Ascending aorta (tissue), 2 donors: ENCODE measurements at regions not wholly inside any gene's neighbourhood (a gene's known extent, or its start where the extent isn't known, plus 50 kb on each side); places are given as distances from the start of the nearest gene placed in this dataset.
"Not testable (repeated sequence)": the region's sequence is repeated elsewhere in the genome, so short reads cannot be mapped to it uniquely, and the experiment has no call there.

Experiments used
- DNase-seq, 2 donors: peaks; one replicate each; pipeline ENCODE4 v3.0.0-alpha.2; 2019; ENCODE audit warnings: low spot score in 2 of 2
- H3K27ac ChIP-seq, 2 donors: fragments of 200-600 bp; sonication (generic); one replicate each; pipeline ENCODE4 v1.5.1; 2016 to 2017; ENCODE audit warnings: mild to moderate bottlenecking in 1 of 2
- H3K27me3 ChIP-seq: fragments of 200-600 bp; sonication (generic); one replicate; pipeline ENCODE4 v1.5.1; 2017
- H3K36me3 ChIP-seq, 2 donors: fragments of 200-600 bp; sonication (generic); one replicate each; pipeline ENCODE4 v1.5.1; 2016
- H3K4me1 ChIP-seq, 2 donors: fragments of 200-600 bp; sonication (generic); one replicate each; pipeline ENCODE4 v1.5.1; 2016 to 2017; ENCODE audit warnings: mild to moderate bottlenecking in 1 of 2
- H3K4me3 ChIP-seq, 2 donors: fragments of 200-600 bp; sonication (generic); one replicate each; pipeline ENCODE4 v1.5.1; 2016 to 2017; ENCODE audit warnings: mild to moderate bottlenecking in 1 of 2
- H3K9me3 ChIP-seq, 2 donors: fragments of 200-600 bp; sonication (generic); one replicate each; pipeline ENCODE4 v1.5.1; 2016
- intact Hi-C: fragments of 100-400 bp; cut with DNase I; formaldehyde crosslinking; loops from one replicate; pipeline ENCODE4 v1.15.1; 2023
- TF ChIP-seq, protein P1 (sequence below), 3 experiments: fragments of 200-600 bp in 2 of 3; fragments of 450-650 bp in 1 of 3; sonication (generic) in 2 of 3; IDR thresholded peaks; one replicate each; pipeline ENCODE4 v1.5.1; 2016 to 2019; ENCODE audit warnings: antibody characterized with exemption in 3 of 3, mild to moderate bottlenecking in 1 of 3, moderate library complexity in 1 of 3

DNA sequence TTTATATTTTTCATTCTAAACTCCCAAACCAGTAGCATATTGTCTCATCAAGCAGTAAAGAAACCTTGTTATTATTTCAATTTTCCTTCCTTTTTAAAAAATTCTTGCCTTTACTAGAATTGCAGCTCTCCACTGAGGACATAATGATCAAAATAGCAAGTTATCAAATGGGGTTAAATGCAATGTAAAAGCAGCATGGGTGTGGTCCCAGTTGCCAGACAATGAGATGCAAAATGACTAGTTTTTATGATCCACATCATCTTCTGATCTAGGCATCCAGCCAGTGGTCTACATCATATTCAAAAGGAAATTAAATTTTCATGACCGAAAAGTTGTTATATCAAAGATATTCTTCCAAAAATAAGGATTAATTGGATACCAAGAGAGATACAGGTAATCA lies 427.9 kb upstream of the SMIM31 start:
- Histone ChIP-seq H3K4me1 (no peaks in the 10 kb centered on the region), H3K9me3 (no peaks in the 10 kb centered on the region), H3K4me3 (no peak overlapping the region), H3K27ac (no peak overlapping the region), H3K27me3 (no peaks in the 10 kb centered on the region), H3K36me3 (no peaks in the 10 kb centered on the region)
- TF ChIP-seq, protein P1, sequence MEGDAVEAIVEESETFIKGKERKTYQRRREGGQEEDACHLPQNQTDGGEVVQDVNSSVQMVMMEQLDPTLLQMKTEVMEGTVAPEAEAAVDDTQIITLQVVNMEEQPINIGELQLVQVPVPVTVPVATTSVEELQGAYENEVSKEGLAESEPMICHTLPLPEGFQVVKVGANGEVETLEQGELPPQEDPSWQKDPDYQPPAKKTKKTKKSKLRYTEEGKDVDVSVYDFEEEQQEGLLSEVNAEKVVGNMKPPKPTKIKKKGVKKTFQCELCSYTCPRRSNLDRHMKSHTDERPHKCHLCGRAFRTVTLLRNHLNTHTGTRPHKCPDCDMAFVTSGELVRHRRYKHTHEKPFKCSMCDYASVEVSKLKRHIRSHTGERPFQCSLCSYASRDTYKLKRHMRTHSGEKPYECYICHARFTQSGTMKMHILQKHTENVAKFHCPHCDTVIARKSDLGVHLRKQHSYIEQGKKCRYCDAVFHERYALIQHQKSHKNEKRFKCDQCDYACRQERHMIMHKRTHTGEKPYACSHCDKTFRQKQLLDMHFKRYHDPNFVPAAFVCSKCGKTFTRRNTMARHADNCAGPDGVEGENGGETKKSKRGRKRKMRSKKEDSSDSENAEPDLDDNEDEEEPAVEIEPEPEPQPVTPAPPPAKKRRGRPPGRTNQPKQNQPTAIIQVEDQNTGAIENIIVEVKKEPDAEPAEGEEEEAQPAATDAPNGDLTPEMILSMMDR (IDR thresholded peaks at IDR 0.05) = no peak
- no peak for DNase-seq
- intact Hi-C loops = no loop called here

DNA sequence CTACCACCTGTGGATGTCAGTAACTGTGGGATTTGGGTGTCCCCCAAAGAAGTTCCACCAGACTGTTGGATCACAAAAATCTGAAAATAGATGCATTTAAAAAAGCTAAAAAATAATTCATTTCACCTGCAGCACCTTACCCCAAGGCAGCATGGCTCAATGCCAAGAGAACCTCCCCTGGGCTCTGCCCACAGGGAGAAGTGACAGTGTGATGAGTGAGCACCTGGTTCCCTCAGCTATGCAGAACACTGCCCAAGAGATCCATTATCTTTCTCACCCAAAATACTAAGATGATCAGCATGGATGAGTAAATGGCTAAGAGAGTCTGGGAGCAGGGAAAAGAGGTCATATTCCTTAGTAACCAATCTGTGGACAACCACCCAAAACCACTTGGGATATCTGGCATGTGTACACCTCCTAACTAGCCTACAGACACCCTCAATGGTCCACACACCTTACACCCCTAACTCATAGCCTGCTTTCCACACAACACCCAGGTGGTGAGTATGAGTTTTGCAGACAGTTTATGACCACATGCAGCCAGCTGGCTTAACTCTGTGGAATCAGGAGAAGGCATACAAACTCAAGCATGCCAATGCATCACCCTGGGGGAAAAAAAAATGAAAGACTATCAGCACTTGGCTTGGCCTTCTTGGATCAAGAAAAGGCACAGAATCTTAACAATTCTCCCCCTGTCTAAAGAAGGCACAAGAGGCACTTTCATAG lies 416.5 kb upstream of the SMIM31 start:
- no peak for DNase-seq
- intact Hi-C loops = no loop called here
- Histone ChIP-seq H3K27me3 (no peaks in the 10 kb centered on the region), H3K9me3 (no peaks in the 10 kb centered on the region), H3K36me3 (no peaks in the 10 kb centered on the region), H3K4me3 (no peak overlapping the region), H3K27ac (no peak overlapping the region), H3K4me1 (no peaks in the 10 kb centered on the region)
- TF ChIP-seq, protein P1 (IDR thresholded peaks at IDR 0.05) = no peak

DNA sequence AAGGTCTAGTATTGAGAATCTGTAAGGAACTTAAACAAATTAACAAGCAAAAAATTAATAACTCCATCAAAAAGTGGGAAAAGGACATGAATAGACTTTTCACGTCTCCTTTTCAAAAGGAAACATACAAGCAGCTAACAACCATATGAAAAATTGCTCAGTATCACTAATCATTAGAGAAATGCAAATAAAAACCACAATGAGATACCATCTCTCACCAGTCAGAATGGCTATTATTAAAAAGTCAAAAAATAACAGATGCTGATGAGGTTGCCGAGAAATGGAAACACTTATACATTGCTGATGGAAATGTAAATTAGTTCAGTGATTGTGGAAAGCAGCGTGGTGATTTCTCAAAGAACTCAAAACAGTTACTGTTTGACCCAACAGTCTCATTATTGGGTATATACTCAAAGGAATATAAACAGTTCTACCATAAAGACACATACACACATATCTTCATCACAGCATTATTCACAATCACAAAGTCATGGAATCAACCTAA lies 410.4 kb upstream of the SMIM31 start:
- no peak for DNase-seq
- H3K9me3 ChIP-seq = no peaks in the 10 kb centered on the region
- H3K36me3 ChIP-seq = no peaks in the 10 kb centered on the region
- no peaks in the 10 kb centered on the region for H3K27me3 ChIP-seq
- H3K4me1 ChIP-seq = no peaks in the 10 kb centered on the region
- no peak overlapping the region for H3K4me3 ChIP-seq
- H3K27ac ChIP-seq = no peak overlapping the region
- intact Hi-C loops = no loop called here
- TF ChIP-seq, protein P1 (IDR thresholded peaks at IDR 0.05) = no peak

GRCh38 chr4:164345756-164346155 lies 408.2 kb upstream of the SMIM31 start:
- intact Hi-C loops = no loop called here
- H3K9me3 ChIP-seq = no peaks in the 10 kb centered on the region
- no peaks in the 10 kb centered on the region for H3K36me3 ChIP-seq
- H3K27ac ChIP-seq = no peak overlapping the region
- no peaks in the 10 kb centered on the region for H3K4me1 ChIP-seq
- H3K4me3 ChIP-seq = no peak overlapping the region
- no peaks in the 10 kb centered on the region for H3K27me3 ChIP-seq
- no peak for DNase-seq
- TF ChIP-seq, protein P1 (IDR thresholded peaks at IDR 0.05) = no peak

GRCh38 chr4:164350061-164350460 lies 403.9 kb upstream of the SMIM31 start:
- no peak overlapping the region for H3K27ac ChIP-seq
- no peaks in the 10 kb centered on the region for H3K4me1 ChIP-seq
- H3K4me3 ChIP-seq = no peak overlapping the region
- no peaks in the 10 kb centered on the region for H3K27me3 ChIP-seq
- no peak for DNase-seq
- intact Hi-C loops = no loop called here
- TF ChIP-seq, protein P1 (IDR thresholded peaks at IDR 0.05) = no peak
- H3K9me3 ChIP-seq = no peaks in the 10 kb centered on the region
- no peaks in the 10 kb centered on the region for H3K36me3 ChIP-seq

- H3K27ac ChIP-seq, H3K36me3 ChIP-seq, DNase-seq, H3K4me1 ChIP-seq, H3K27me3 ChIP-seq, intact Hi-C loops, H3K9me3 ChIP-seq, H3K4me3 ChIP-seq: not testable (repeated sequence)
Measured at GRCh38 chr4:164350716-164351115, 403.2 kb upstream of the SMIM31 start.
